Neutrophil (primary cell): ENCODE measurements at regions not wholly inside any gene's neighbourhood (a gene's known extent, or its start where the extent isn't known, plus 50 kb on each side); places are given as distances from the start of the nearest gene placed in this dataset.

Experiments used
- H3K27ac ChIP-seq: fragments of 200-600 bp; sonication (generic); 2 replicates; pipeline ENCODE4 v1.5.1; 2016; ENCODE audit warnings: mild to moderate bottlenecking, moderate library complexity
- H3K27me3 ChIP-seq: fragments of 200-600 bp; sonication (generic); 2 replicates; pipeline ENCODE4 v1.6.0; 2016; ENCODE audit warnings: mild to moderate bottlenecking
- H3K36me3 ChIP-seq: fragments of 200-600 bp; sonication (generic); 2 replicates; pipeline ENCODE4 v1.5.1; 2017
- H3K4me1 ChIP-seq, 2 experiments: fragments of 200-600 bp in 1 of 2; sonication (generic) in 1 of 2; 1 replicate in 1 of 2; 2 replicates in 1 of 2; pipeline versions ENCODE4 v1.5.1 to v1.6.1; 2013 to 2016; ENCODE audit warnings: low read depth in 1 of 2, low read length in 1 of 2, mild to moderate bottlenecking in 1 of 2, moderate library complexity in 1 of 2; ENCODE audit not compliant: control insufficient read depth in 1 of 2, insufficient read depth in 1 of 2
- H3K4me3 ChIP-seq, 2 experiments: fragments of 200-600 bp in 1 of 2; sonication (generic) in 1 of 2; 1 replicate in 1 of 2; 2 replicates in 1 of 2; pipeline ENCODE4 v1.5.1; 2013 to 2016; ENCODE audit warnings: low read depth in 1 of 2, low read length in 1 of 2, mild to moderate bottlenecking in 1 of 2, moderate library complexity in 1 of 2
- H3K9me3 ChIP-seq: fragments of 200-600 bp; sonication (generic); 2 replicates; pipeline ENCODE4 v1.5.1; 2016
- CTCF ChIP-seq: fragments of 200-600 bp; sonication (generic); IDR thresholded peaks from 2 replicates; pipeline ENCODE4 v1.5.1; 2016; ENCODE audit warnings: antibody characterized with exemption

GRCh38 chr2:18194161-18194560, 315.7 kb downstream of the KCNS3 start:
- no peak overlapping the region for H3K4me3 ChIP-seq
- TF ChIP-seq CTCF, result no peak
- no peak overlapping the region for H3K27ac ChIP-seq
- H3K36me3 ChIP-seq, result no peaks in the 10 kb centered on the region
- H3K9me3 ChIP-seq, result no peaks in the 10 kb centered on the region
- no peaks in the 10 kb centered on the region for H3K4me1 ChIP-seq
- H3K27me3 ChIP-seq, result no peaks in the 10 kb centered on the region

- no peak overlapping the region for H3K4me3 ChIP-seq
- no peaks in the 10 kb centered on the region for H3K4me1 ChIP-seq
- no peaks in the 10 kb centered on the region for H3K36me3 ChIP-seq
- H3K27me3 ChIP-seq, result no peaks in the 10 kb centered on the region
- TF ChIP-seq CTCF, result no peak
- no peaks in the 10 kb centered on the region for H3K9me3 ChIP-seq
- H3K27ac ChIP-seq, result no peak overlapping the region
Observed at GRCh38 chr2:18186816-18187613, 308.5 kb downstream of the KCNS3 start.

- no peaks in the 10 kb centered on the region for H3K9me3 ChIP-seq
- no peak overlapping the region for H3K4me3 ChIP-seq
- no peaks in the 10 kb centered on the region for H3K4me1 ChIP-seq
- no peaks in the 10 kb centered on the region for H3K36me3 ChIP-seq
- TF ChIP-seq CTCF, result no peak
- H3K27me3 ChIP-seq, result no peaks in the 10 kb centered on the region
- no peak overlapping the region for H3K27ac ChIP-seq
Observed at GRCh38 chr2:18182861-18183260, 304.4 kb downstream of the KCNS3 start.

DNA sequence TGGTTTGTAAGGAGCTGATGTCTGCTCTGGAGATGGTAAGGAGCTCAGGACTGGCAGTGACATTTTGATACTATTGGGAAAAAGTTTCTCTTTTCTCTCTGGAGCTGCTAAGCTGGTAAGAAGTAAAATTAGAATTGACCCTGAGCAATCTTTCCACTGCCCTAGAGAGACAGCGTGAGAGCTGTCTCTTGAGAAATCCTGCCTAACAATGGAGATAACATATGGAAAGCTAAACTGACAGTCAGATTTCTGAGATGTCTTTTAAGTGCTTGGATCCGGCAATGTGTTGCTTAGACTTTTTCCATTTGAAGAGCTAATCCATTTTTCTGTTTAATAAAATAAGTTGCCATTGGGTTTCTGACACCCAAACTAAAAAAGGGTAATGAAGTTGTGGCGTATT, 302.4 kb downstream of the KCNS3 start:
- no peaks in the 10 kb centered on the region for H3K4me1 ChIP-seq
- H3K27ac ChIP-seq, result no peak overlapping the region
- H3K4me3 ChIP-seq, result no peak overlapping the region
- H3K9me3 ChIP-seq, result no peaks in the 10 kb centered on the region
- TF ChIP-seq CTCF, result no peak
- H3K36me3 ChIP-seq, result no peaks in the 10 kb centered on the region
- H3K27me3 ChIP-seq, result no peaks in the 10 kb centered on the region

- Histone ChIP-seq H3K27me3 (no peaks in the 10 kb centered on the region), H3K36me3 (no peaks in the 10 kb centered on the region), H3K4me3 (no peak overlapping the region), H3K4me1 (no peaks in the 10 kb centered on the region), H3K27ac (no peak overlapping the region), H3K9me3 (no peaks in the 10 kb centered on the region)
- TF ChIP-seq CTCF, result no peak
Observed at GRCh38 chr2:18180031-18180610, 301.7 kb downstream of the KCNS3 start.
